GM21717 (cell line): ENCODE measurements at regions not wholly inside any gene's neighbourhood (a gene's known extent, or its start where the extent isn't known, plus 50 kb on each side); places are given as distances from the start of the nearest gene placed in this dataset.

ENCODE experiments used
- ATAC-seq: cut with Tn5 transposase; IDR thresholded peaks from one replicate; pipeline ENCODE4 v1.9.1; 2021; ENCODE audit warnings: mild to moderate bottlenecking, moderate library complexity; ENCODE audit not compliant: unreplicated experiment

- ATAC-seq = no peak
These were observed 898.4 kb downstream of the PDCD6IP start for GRCh38 chr3:34696831-34697230.

GRCh38 chr3:34703053-34703452, 904.6 kb downstream of the PDCD6IP start:
- no peak for ATAC-seq

- no peak for ATAC-seq
These were observed 914.3 kb upstream of the ARPP21 start for GRCh38 chr3:34724916-34725499.

- no peak for ATAC-seq
These were observed 913.6 kb upstream of the ARPP21 start for GRCh38 chr3:34725774-34726173.

GRCh38 chr3:34727700-34728099, 911.6 kb upstream of the ARPP21 start:
- ATAC-seq = peak; percentile 50

- ATAC-seq = no peak
These were observed 897.2 kb upstream of the ARPP21 start for GRCh38 chr3:34742151-34742550.

- ATAC-seq = no peak
These were observed 880.6 kb upstream of the ARPP21 start for GRCh38 chr3:34758630-34759261.

- no peak for ATAC-seq
These were observed 861.9 kb upstream of the ARPP21 start for GRCh38 chr3:34777386-34777785.

GRCh38 chr3:34779092-34779491, 860.2 kb upstream of the ARPP21 start:
- no peak for ATAC-seq

GRCh38 chr3:34780294-34780693, 859.0 kb upstream of the ARPP21 start:
- ATAC-seq = no peak

GRCh38 chr3:34780973-34781372, 858.4 kb upstream of the ARPP21 start:
- no peak for ATAC-seq

GRCh38 chr3:34782871-34783270, 856.5 kb upstream of the ARPP21 start:
- ATAC-seq = no peak

- ATAC-seq = no peak
These were observed 855.4 kb upstream of the ARPP21 start for GRCh38 chr3:34783876-34784275.

GRCh38 chr3:34793057-34793456, 846.3 kb upstream of the ARPP21 start:
- ATAC-seq = no peak

GRCh38 chr3:34807611-34808010, 831.7 kb upstream of the ARPP21 start:
- ATAC-seq = no peak

GRCh38 chr3:34808287-34808686, 831.0 kb upstream of the ARPP21 start:
- no peak for ATAC-seq

GRCh38 chr3:34828847-34829246, 810.5 kb upstream of the ARPP21 start:
- ATAC-seq = no peak

- no peak for ATAC-seq
These were observed 806.3 kb upstream of the ARPP21 start for GRCh38 chr3:34832865-34833508.

GRCh38 chr3:34837848-34838741, 801.2 kb upstream of the ARPP21 start:
- no peak for ATAC-seq

- ATAC-seq = no peak
These were observed 796.4 kb upstream of the ARPP21 start for GRCh38 chr3:34842706-34843480.

GRCh38 chr3:34844323-34844620, 795.1 kb upstream of the ARPP21 start:
- ATAC-seq = no peak
